ENCODE measurements at regions not wholly inside any gene's neighbourhood (a gene's known extent, or its start where the extent isn't known, plus 50 kb on each side); places are given as distances from the start of the nearest gene placed in this dataset.

DNA sequence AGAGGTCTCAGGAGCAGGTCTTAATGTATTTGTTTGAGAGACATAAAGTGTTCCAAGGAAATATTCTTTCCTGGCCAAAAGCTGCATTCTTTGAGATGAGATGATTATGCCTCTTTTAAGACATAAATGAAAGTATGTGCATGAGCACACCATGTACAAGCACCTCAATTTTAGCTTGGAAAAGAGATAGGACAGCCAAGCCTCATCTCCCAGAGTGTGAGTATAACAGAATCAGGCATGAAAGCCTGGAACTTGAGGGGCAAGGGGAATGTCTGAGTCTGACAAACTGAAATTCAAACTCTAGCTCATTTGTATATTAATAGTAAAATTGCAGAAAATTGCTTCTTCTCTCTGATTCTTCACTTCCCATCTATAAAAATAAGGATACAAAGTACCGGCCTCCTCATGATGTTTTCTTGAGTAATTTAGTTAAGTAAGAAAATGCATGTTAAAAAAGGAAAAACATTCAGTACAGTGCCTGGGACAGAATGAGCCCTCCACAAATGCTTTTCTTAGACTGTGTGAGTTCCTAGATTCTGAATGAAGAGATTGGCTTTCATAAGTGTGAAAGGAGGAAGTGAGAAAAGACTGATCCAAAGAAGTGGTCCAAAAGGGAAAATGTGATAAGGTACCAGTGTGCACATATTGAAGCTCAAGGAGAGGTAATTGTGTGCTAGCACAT, 1260.9 kb upstream of the SORCS1 start:
- TF ChIP-seq, protein P1, sequence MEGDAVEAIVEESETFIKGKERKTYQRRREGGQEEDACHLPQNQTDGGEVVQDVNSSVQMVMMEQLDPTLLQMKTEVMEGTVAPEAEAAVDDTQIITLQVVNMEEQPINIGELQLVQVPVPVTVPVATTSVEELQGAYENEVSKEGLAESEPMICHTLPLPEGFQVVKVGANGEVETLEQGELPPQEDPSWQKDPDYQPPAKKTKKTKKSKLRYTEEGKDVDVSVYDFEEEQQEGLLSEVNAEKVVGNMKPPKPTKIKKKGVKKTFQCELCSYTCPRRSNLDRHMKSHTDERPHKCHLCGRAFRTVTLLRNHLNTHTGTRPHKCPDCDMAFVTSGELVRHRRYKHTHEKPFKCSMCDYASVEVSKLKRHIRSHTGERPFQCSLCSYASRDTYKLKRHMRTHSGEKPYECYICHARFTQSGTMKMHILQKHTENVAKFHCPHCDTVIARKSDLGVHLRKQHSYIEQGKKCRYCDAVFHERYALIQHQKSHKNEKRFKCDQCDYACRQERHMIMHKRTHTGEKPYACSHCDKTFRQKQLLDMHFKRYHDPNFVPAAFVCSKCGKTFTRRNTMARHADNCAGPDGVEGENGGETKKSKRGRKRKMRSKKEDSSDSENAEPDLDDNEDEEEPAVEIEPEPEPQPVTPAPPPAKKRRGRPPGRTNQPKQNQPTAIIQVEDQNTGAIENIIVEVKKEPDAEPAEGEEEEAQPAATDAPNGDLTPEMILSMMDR (IDR thresholded peaks at IDR 0.05): no peak
- no peak overlapping the region for H3K27ac ChIP-seq
- no peaks in the 10 kb centered on the region for H3K36me3 ChIP-seq
- H3K4me1 ChIP-seq: peaks cover 0 to 42% (median 13%) of the 10 kb centered on the region in 4 donors
- H3K27me3 ChIP-seq: no peaks in the 10 kb centered on the region
- intact Hi-C loops (cut with DNase I; ENCODE audit: low total_unique reads): no loop called here
- DNase-seq: no peak
- no peak overlapping the region for H3K4me3 ChIP-seq
- H3K9me3 ChIP-seq: no peaks in the 10 kb centered on the region

DNA sequence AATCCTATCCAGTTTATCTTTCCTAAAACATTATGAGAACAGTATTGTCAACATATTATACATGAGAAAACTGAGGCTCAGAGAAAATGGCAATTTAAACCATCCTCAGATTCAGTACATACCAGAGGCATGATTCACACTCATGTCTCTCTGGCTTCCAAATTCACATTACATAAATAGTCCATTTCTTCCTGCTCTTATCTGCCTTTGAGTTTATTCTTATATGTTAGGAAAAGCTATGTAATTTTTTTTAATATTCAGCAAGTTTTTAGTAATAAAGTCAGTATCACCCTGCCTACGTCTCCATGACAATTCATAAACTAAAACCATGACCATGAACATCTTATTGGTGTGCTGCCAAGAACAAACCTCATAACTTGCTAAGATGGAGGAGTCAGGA, 1260.2 kb upstream of the SORCS1 start:
- Histone ChIP-seq H3K4me1 (peaks cover 0 to 42% (median 13%) of the 10 kb centered on the region in 4 donors), H3K27ac (no peak overlapping the region), H3K36me3 (no peaks in the 10 kb centered on the region), H3K4me3 (no peak overlapping the region), H3K9me3 (no peaks in the 10 kb centered on the region), H3K27me3 (no peaks in the 10 kb centered on the region)
- no peak for DNase-seq
- intact Hi-C loops (cut with DNase I; ENCODE audit: low total_unique reads): no loop called here
- TF ChIP-seq, protein P1 (IDR thresholded peaks at IDR 0.05): no peak

DNA sequence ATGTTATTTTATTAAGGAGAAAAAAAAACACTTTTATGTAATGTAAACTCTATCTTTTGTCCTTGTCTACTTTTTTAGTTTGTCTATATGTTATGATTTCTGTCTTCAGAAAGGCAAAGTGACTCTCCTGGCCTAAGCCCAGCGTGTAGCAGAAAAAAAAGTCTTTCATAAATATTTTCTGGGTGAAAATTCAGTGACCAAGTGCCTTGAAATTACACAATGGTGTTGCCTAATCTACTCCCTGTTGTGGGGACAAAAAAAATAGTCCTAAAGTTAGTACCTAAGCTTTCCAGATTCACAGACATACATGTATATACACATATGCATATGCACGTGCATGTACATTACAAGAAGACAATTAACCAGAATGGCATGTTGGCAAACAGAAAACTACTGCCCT, 1257.8 kb upstream of the SORCS1 start:
- H3K27me3 ChIP-seq: no peaks in the 10 kb centered on the region
- H3K9me3 ChIP-seq: no peaks in the 10 kb centered on the region
- no peak for DNase-seq
- H3K27ac ChIP-seq: no peak overlapping the region
- H3K4me1 ChIP-seq: peaks cover 0 to 32% (median 5%) of the 10 kb centered on the region in 4 donors
- TF ChIP-seq, protein P1 (IDR thresholded peaks at IDR 0.05): no peak
- no peak overlapping the region for H3K4me3 ChIP-seq
- H3K36me3 ChIP-seq: no peaks in the 10 kb centered on the region
- intact Hi-C loops (cut with DNase I; ENCODE audit: low total_unique reads): no loop called here

DNA sequence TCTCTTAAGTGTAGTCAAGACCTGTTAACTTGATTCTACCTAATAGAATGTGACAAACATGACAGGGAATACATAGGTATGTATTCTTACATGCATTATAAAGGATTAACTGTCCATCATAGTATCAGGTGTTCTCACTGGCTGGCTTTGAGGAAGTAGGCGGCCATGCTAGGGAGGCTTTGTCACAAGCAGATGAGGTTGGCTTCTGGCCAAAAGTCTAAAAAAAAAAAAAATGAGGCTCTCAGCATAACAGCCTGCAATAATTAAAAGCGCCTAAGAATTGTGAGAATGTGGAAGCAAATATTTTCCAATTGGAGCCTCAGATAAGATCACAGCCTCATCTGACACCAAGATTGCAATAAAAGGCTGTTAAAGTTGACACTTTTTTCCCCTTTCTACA, 1256.8 kb upstream of the SORCS1 start:
- TF ChIP-seq, protein P1 (IDR thresholded peaks at IDR 0.05): no peak
- Histone ChIP-seq H3K4me1 (peaks cover 0 to 26% (median 3%) of the 10 kb centered on the region in 4 donors), H3K9me3 (no peaks in the 10 kb centered on the region), H3K4me3 (no peak overlapping the region), H3K27ac (no peak overlapping the region), H3K27me3 (no peaks in the 10 kb centered on the region), H3K36me3 (no peaks in the 10 kb centered on the region)
- intact Hi-C loops (cut with DNase I; ENCODE audit: low total_unique reads): no loop called here
- no peak for DNase-seq

DNA sequence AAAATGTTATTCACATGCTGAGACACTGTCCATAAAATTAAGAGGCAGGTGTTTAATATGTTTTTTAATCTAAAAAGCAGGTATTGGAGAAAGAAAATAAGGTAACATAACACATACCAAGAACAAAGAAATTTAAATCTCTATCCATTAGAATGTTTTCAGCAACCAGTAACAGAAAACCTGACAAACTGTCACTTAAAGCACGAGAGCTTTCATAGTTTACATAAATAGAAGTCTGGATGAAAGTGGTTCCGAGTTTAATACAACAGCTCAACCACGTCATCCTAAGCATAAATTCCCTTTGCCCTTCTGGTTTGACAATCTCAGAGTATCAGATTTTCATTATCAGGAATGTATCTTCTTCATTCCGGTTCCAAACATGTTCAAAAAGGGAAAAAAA, 1249.4 kb upstream of the SORCS1 start:
- H3K36me3 ChIP-seq: no peaks in the 10 kb centered on the region
- TF ChIP-seq, protein P1 (IDR thresholded peaks at IDR 0.05): no peak
- intact Hi-C loops (cut with DNase I; ENCODE audit: low total_unique reads): no loop called here

More for the DNA sequence above, 1249.4 kb upstream of the SORCS1 start:
- Histone ChIP-seq H3K27me3 (no peaks in the 10 kb centered on the region), H3K4me1 (no peaks in the 10 kb centered on the region), H3K27ac (no peak overlapping the region), H3K9me3 (no peaks in the 10 kb centered on the region), H3K4me3 (no peak overlapping the region)
- DNase-seq: no peak
